ENCODE measurements at regions not wholly inside any gene's neighbourhood (a gene's known extent, or its start where the extent isn't known, plus 50 kb on each side); places are given as distances from the start of the nearest gene placed in this dataset.

DNA sequence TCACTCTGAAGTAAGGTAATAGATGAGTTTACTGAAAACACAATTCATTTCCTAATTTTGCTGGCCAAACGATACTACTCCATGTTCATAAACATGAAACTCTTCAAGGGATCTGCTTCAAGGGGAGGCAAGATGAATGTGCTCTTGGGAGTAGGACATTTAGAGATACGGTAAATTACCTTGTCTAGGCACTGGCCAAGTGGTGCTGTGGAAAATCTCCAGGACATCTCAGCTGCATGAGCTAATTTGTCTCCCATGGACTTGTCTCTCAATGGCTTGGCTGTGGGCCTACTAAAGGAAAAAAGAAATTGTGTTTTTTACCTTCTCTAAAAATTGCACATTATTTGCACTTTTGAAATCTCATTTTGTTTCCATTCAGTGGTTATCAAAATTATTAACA is 780.6 kb downstream of the LTN1 start:
- TF ChIP-seq CREB1 (CRISPR knock-in tag; IDR thresholded peaks at IDR 0.05) (no peak), KAT7 (CRISPR knock-in tag; IDR thresholded peaks at IDR 0.05; ENCODE audit: borderline replicate concordance) (no peak), GRHL2 (CRISPR knock-in tag; IDR thresholded peaks at IDR 0.05; ENCODE audit: insufficient replicate concordance, severe bottlenecking) (no peak), FOXK1 (CRISPR knock-in tag; IDR thresholded peaks at IDR 0.05) (no peak), IRF2 (CRISPR knock-in tag; IDR thresholded peaks at IDR 0.05; ENCODE audit: borderline replicate concordance, low read depth) (no peak)
